Stimulated activated CD8-positive, alpha-beta memory T cell treated with anti-CD3 and anti-CD28 coated beads, Interleukin-4, amount 100 ng/mL, for 4 hours (primary cell): ENCODE measurements at regions not wholly inside any gene's neighbourhood (a gene's known extent, or its start where the extent isn't known, plus 50 kb on each side); places are given as distances from the start of the nearest gene placed in this dataset.
"Not testable (repeated sequence)": the region's sequence is repeated elsewhere in the genome, so short reads cannot be mapped to it uniquely, and the experiment has no call there.

Experiments
- DNase-seq, 2 donors: peaks; one replicate each; pipeline ENCODE4 v3.0.0-alpha.2; 2020; ENCODE audit warnings: low read depth in 2 of 2, low spot score in 1 of 2

- DNase-seq: no peak
Observed at GRCh38 chr6:9057937-9058336, 622.6 kb upstream of the SLC35B3 start.

DNA sequence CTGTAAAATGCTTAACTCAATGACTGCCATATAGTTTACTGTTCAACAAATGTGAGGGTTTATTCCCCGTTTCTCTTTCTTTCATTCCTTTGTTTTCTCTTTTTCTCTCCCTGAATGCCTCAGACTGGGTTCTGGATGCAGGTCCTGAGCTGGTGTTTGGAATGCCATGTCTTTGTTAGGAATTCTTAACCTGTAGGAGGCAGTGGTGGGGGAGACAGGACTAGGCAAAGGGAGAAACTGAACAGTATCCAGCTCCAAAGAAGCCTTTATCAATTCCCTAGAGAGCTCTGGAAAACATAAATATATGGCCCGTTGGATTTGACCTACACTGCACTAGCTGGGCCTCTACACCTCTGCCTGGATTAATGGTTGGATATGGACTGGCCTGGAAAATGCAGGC lies 621.2 kb upstream of the SLC35B3 start:
- DNase-seq: no peak

GRCh38 chr6:9044426-9044825 lies 609.1 kb upstream of the SLC35B3 start:
- no peak for DNase-seq

GRCh38 chr6:9040718-9041117 lies 605.4 kb upstream of the SLC35B3 start:
- no peak for DNase-seq

DNA sequence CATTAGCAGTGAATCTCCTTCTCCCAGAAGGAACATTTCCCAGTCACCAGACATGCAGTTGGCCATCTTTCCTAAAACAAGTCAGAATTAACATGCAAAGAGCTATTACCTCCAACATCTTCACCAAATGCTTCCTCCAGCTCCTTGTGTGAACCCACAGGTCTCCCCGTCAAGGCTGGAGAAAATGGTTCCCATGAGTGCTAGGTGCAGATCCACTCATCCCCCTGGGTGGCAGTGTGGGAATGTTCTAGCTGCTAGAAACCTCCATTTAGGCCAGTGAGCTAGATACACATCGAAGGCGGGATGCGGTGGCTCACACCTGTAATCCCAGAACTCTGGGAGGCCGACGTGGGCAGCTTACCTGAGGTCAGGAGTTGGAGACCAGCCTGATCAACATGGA lies 603.9 kb upstream of the SLC35B3 start:
- DNase-seq: no peak

DNA sequence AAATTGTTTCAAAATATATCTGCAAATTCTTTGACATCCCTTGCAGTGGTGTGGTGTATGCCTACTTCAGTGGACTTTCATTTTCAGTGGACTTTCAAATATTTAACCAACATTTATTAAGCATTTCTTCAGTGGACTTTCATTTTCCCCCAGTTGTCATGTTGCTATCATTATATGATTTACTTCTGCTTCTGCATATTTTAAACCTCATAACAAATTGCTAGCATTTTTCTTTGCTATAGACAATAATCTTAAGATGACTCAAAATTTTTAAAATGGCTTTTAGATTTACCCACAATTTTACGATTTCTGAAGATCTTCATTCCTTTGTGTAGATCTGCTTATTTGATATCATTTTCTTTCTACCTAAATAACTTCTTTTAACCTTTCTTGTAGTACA lies 592.7 kb upstream of the SLC35B3 start:
- no peak for DNase-seq

DNA sequence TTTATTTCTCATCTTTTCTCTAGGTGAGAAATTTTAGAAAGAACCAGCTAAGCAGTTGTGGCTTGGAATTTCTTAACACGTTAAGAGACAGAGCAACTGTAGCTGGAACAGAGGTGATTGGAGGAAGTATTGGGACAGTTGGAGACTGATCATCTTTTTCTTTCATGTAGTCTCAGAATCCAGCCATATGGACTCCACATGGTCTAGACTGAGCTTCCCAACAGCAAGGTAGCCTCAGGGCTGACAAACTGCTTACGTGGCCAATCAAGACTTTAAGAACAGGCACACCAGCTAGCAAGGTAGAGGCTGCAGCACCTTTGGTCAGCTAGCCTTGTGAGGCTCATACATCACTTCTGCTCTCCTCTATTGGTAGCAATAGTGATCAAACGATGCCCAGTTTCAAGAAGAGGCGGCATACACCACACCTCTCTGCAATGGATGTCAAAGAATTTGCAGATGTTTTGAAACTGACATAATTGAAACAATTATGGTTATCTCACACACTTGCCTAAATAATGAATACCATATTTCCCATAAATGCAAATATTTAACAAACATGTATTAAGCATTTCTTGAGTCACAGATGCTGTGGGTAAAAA lies 590.5 kb upstream of the SLC35B3 start:
- DNase-seq: no peak

- DNase-seq: no peak
Observed at GRCh38 chr6:9025228-9025627, 589.9 kb upstream of the SLC35B3 start.

- DNase-seq: not testable (repeated sequence)
Observed at GRCh38 chr6:9024246-9024645, 588.9 kb upstream of the SLC35B3 start.

DNA sequence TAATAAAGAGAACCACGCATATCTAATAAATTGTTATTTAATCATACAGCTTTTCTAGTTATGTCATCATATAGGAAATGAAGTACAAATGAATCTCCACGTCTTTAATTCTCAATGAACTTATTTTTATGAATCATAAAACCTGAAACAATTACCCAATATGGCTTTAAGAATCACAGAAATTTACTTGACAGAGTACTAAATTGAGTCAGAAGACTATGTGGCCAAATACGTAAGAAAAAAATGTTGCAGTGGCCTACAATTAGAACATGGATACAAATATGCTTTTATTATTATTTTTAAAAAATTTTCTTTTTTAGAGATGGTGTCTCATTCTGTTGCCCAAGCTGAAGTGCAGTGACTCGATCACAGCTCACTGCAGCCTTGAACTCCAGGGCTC lies 584.7 kb upstream of the SLC35B3 start:
- DNase-seq: no peak

GRCh38 chr6:9009931-9010330 lies 574.6 kb upstream of the SLC35B3 start:
- DNase-seq: no peak

DNA sequence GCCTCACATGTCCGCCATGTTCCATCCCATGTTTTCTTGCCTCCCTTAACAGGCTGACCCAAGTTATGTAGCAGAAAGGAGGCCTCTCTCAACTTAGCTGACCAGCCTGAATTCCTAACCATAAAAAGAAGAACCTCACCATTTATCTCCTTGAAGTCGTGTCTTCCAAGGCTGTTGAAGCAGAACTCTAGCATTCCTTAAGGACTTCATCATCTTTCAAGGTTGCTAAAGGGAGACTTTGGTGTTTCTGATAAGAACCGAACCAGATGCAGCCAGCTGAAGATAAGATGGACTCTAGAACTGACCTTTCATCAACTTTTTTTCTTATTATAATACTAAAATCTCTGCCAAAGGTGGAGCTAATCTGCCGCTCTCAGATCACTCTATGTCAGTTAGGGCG lies 571.7 kb upstream of the SLC35B3 start:
- DNase-seq: no peak

- DNase-seq: no peak
Observed at GRCh38 chr6:9002833-9003232, 567.5 kb upstream of the SLC35B3 start.

- DNase-seq: no peak
Observed at GRCh38 chr6:8995156-8995555, 559.8 kb upstream of the SLC35B3 start.

DNA sequence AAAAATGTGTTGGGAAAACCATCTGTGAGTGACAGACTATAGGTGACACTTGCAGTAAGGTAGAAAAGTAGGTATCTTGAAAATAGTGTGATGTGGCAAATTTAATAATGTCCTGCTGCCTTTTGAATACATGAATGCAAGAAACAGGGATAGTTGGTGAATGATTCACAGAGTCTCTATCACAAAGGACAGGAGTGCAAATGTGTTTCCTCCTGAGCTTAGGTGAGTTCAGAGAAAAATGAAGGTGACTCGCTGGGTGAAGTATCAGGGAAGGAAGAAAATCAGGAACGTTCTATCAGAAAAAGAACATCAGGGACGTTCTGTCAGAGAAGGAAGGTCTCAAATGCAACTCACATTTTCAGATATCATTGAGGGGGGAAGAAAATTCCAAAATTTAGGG lies 557.8 kb upstream of the SLC35B3 start:
- DNase-seq: no peak

- DNase-seq: no peak
Observed at GRCh38 chr6:8991844-8992243, 556.5 kb upstream of the SLC35B3 start.

DNA sequence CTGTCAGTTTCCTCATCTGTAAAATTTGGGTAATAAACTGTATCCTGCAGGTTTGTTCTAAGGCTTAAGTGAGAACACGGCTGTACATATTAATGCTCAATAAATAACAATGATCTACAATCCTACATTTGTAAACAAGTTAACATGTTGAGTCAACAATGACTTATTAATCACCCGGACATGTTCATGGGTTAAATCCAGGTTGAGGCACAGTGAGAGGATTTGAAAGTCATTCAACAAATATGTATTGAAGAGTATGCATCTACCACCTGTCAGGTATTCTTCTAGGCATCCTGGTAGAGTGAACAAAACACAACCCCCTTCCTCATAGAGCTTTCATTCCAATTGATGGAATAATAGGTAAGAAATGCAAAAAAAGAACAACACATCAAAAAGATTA lies 554.7 kb upstream of the SLC35B3 start:
- no peak for DNase-seq

DNA sequence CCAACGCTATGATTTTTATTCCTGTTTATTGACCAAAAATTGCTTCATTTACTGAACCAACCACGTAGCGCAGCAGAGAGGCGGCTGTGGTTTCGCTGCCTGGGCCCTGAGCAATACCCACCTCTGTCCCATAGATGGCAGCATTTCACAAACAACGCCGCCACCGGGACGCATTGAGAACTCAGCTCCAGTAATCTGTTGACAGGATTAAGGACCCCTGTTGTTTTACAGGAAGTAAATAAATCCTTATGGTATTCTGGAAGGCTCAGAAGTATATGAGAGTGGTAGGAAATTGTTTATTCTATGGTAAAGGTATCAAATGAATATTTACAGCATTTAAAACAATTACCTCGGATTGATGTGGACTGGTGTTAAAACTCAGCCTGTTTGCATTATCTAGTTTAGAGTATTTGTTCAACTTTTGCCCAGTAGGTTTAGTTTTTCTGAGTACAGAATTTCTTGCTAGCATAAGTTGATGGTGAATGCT lies 547.9 kb upstream of the SLC35B3 start:
- peak; percentile 1 to 14 for DNase-seq

GRCh38 chr6:8982668-8983067 lies 547.3 kb upstream of the SLC35B3 start:
- DNase-seq: no peak

DNA sequence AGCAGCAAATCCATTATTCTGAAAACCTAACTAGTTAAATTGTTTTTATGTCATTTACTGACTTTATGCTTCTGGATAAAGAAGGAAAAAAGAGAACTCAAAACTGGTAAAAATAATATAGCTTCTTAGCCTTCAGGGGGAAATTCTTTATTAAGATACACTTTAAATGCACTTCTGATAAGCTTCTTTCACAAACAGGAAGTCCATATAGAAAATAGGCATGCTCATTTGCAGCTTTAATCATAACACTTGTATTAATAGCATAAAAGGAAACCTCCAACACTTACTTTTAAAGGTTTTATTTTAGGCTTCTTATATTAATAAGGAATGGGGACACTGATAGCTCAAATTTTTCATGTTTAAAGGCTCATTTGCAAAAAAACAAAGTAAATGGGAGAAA lies 538.0 kb upstream of the SLC35B3 start:
- DNase-seq: no peak

DNA sequence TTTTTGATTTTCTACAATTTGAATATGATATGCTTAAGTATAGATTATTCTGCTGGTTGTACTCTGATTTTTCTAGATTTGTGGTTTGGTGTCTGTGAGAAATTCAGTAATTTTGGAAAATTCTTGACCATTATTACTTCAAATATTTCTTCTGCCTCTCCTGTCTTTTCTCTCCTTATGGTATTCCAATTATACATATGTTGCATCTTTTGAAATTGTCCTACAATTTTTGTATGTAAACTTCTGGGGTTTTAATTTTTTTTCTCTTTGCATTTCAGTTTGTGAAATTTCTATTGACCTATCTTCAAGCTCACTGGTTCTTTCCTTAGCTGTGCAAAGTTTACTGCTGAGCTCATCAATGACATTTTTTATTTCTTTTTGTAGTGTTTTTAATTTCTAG lies 534.4 kb upstream of the SLC35B3 start:
- no peak for DNase-seq

DNA sequence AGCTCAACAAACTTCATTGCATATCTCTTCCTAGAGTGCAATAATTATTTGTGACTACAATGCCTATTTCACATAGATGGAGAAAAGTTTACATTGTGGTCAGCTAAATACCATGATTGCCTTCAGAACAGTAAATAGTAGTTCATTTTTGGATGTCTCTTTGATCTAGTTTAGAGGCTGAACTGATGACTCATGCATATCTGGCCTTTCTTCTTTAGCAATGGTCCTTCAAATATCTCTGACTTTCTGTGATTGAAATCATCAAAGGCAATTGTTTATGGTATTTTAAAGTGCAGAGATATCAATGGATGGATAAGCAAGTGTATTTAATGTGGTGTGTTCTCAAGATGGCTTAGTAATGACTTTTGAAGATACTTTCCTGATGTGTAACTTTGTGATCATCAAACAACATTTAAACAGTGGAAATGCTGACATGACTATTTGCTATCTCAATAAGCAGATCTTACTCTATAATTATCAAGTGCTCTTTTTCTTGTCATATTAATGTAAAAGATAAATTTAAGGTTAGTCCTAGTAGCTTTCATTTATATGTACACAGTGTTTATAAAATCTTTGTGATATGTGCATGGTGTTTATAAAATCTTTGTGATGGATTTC lies 523.7 kb upstream of the SLC35B3 start:
- no peak for DNase-seq

DNA sequence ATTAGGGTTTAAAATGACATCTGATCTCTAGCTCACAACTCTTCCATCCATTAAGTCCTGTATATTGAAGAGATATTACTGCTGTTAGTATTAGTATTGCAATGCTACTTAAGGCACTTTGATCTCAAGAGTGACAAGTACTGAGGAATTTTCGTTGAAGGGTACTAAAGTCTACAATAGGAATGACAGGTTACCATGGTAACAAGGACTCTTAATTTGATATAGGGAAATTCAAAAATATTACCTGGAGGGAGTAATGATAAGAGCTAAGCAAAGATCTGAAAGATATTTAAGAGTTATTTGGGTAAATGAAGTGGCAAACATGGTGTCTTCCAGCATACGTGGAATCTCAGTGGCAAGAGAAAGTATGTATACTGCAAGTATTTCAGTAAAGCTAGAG lies 518.0 kb upstream of the SLC35B3 start:
- no peak for DNase-seq
